ENCODE measurements at regions not wholly inside any gene's neighbourhood (a gene's known extent, or its start where the extent isn't known, plus 50 kb on each side); places are given as distances from the start of the nearest gene placed in this dataset.
A peak's percentile ranks its signal among the peaks of the same experiment; 100 is the strongest.

DNA sequence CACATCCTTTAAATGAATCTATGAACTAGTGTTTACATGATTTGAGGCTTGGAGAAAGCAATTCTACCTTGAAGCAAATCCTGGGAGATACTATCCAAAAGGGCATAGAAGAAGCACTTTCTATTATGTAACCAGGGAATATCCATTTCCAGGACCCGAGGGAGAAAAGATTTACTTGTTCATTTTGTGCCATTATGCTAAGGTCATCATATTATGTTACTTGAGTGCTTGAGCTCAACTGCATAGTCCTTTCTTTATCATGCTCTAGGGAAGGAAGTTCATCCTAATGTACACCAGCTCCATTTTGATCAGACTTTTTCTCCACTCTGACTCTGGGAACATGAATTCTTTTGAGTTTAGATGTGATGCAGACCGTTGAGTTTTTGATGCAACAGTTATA is 188.6 kb upstream of the SNX7 start:
- TF ChIP-seq, protein P1, sequence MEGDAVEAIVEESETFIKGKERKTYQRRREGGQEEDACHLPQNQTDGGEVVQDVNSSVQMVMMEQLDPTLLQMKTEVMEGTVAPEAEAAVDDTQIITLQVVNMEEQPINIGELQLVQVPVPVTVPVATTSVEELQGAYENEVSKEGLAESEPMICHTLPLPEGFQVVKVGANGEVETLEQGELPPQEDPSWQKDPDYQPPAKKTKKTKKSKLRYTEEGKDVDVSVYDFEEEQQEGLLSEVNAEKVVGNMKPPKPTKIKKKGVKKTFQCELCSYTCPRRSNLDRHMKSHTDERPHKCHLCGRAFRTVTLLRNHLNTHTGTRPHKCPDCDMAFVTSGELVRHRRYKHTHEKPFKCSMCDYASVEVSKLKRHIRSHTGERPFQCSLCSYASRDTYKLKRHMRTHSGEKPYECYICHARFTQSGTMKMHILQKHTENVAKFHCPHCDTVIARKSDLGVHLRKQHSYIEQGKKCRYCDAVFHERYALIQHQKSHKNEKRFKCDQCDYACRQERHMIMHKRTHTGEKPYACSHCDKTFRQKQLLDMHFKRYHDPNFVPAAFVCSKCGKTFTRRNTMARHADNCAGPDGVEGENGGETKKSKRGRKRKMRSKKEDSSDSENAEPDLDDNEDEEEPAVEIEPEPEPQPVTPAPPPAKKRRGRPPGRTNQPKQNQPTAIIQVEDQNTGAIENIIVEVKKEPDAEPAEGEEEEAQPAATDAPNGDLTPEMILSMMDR (IDR thresholded peaks at IDR 0.05) = no peak

DNA sequence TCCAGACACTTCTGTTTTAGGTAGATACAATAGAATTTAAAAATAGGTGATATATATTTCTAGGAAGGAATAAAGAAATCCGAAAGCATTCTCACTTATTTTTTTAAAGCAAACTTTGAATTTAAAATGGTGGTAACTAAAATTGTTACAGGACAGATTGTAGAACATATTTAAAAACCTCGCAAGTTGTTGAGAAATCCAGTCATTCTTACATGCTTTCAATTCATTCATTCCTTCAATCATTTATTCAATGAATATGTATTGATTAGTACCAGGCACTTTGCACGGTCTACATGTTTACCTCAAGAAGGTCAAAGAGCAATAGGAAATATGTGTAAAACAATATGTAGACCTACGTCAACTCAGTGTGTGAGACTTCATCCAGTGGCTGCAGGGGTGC is 189.9 kb upstream of the SNX7 start:
- TF ChIP-seq, protein P1 (IDR thresholded peaks at IDR 0.05) = no peak

DNA sequence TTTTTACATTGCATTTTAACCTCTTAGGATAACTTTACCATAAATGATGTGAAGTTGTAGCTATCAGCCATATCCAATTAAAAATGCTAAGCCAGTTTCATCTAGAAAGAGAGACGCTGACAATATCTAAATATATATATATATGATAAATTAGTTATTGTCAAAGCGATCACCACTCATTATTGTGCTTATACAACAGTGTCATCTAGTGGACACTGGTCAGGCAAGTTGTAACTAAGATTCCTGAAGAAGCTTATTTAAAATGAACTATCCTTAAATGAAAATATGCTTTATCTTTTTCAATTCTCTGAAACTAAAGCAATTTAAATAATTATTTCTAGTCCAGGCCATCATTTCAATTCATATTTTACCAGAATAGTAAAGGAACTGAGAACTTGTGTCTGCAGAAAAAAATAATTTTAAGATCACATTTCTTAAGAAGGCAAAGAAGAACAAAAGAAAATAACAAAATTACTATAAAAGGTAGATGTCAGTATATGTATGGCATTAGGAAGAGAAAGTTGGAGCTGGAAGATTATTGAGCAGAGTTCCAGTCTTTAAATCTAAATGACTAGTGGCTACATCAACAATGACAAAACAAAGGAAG is 193.3 kb upstream of the SNX7 start:
- TF ChIP-seq, protein P1 (IDR thresholded peaks at IDR 0.05) = peak; percentile 80

DNA sequence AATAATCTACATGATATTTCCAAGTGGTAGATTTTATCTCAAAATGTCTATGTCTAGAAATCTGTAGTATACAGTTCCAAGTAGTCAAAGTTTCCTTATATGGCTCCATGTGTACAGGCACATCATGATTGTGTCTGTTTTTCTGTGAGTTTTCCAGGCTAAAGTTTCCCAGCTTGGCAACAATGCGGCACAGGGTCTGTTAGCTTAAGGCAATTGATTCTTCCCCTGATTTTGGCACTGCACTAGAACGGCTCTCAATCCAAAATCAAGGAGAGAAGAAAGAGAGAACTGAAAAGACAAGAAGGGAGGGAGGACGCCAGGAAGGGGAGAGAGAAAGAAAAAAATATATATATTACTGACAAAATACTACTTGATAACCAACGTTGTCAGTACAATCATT is 193.9 kb upstream of the SNX7 start:
- TF ChIP-seq, protein P1 (IDR thresholded peaks at IDR 0.05) = no peak

DNA sequence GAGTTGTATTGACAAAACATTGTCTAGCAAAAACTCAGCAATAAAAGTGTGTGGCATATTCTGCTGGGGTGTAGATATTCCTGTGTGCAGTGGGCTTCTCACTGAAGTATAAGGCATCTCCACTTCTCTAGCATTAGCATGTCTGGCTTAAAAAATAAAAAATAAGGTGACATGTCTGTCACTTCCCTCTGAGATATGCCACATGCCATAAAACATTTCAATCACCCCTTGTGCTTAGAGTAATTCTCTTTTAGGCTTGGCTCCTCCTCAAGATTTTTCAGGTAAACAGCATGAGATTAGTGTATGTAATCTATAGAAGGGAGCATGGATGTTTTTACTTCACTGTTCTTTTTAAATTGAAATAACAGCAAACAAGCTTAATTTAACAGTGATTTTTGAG is 194.4 kb upstream of the SNX7 start:
- TF ChIP-seq, protein P1 (IDR thresholded peaks at IDR 0.05) = no peak

DNA sequence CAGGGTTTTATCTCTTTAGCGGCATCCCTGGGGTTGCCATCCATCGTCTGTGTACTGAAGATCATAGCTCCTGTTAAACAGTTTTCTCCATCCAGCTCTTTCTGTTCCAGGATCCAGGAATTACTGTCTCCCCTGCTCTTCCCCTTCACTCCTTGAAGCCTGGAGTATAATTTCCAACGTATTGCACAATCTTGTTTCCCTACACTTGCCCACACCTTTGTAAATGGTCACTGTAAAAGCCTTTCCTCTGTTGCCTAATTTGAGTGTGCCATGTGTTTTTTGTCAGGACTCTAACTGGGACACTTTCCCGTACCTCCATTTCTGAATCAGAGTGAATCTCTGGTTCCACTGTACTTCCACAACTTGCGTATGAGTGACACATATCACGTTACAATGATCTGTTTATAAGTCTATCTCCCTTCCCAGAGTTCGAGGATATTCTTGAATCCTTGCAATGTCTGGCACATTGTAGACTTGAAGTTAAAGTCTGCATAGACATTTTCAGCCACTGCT is 199.6 kb upstream of the SNX7 start:
- TF ChIP-seq, protein P1 (IDR thresholded peaks at IDR 0.05) = no peak

DNA sequence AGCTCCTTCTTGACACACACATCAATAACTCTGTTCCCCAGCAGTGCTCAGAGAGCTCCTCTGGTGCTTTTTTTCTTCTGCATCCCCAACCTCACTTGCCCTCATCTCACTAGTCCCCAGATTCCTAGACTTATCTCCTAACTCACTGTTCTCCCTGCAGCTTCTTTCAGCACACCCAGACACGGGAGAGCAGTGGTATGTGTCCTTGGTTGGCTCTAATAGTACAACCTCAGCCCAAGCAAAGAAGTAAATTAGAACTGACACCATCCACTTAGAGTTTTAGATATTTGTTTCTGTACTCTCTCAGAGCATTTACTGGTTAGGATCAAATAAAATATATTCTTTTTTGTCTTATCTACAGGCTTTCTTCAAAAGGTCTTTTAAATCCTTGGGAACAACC is 201.4 kb upstream of the SNX7 start:
- TF ChIP-seq, protein P1 (IDR thresholded peaks at IDR 0.05) = no peak

DNA sequence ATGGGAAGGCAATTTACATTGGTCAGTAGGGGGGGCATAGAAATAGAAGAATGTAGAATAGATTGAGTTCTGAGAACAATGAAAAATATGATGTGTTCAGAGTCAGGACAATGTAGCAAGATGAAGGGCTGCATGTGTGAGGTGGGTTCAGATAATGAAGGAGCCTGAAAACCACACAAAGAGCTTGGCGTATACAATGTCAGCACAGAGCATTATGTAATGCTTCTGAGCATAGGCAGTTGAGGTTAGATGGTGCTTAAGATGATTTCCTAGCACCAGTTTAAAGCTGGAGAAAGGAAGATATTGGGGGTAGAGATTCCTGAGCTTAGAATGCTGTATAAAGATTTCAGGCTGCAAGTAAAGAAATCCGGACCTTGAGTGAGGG is 202.0 kb upstream of the SNX7 start:
- TF ChIP-seq, protein P1 (IDR thresholded peaks at IDR 0.05) = no peak
